ENCODE measurements at regions not wholly inside any gene's neighbourhood (a gene's known extent, or its start where the extent isn't known, plus 50 kb on each side); places are given as distances from the start of the nearest gene placed in this dataset.
"Not testable (repeated sequence)": the region's sequence is repeated elsewhere in the genome, so short reads cannot be mapped to it uniquely, and the experiment has no call there.

DNA sequence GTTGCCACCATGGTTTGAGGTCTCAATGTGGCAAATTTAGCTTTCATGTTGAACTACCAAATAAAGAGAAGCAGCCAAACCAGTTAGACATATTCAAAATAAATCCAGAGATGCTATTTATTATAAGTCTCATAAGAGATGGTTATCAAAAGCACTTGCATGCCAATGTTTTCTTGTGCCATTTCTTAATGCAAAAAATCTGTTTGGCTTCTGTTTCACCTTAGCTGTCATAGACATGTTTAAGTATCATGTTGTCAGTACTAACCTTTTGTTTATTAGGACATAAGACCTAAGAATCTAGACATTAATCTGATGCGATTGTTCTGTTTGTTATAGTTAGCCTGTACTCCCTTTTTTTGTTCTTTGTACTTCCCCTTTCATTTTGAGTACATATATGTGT lies 110.0 kb upstream of the FBXO28 start:
- not testable (repeated sequence) for H3K36me3 ChIP-seq (ENCODE audit: insufficient read depth, low read depth, low read length); H3K4me1 ChIP-seq (ENCODE audit: insufficient read depth, low read length); H3K9me3 ChIP-seq (ENCODE audit: insufficient read depth, low read depth, low read length); H3K27ac ChIP-seq (ENCODE audit: low read length); H3K4me3 ChIP-seq (ENCODE audit: low read length); H3K9ac ChIP-seq (ENCODE audit: low read depth, low read length); H3K27me3 ChIP-seq (ENCODE audit: insufficient read depth, low read length)

GRCh38 chr1:224001757-224002156 lies 112.2 kb upstream of the FBXO28 start:
- H3K9ac ChIP-seq (ENCODE audit: low read depth, low read length); H3K9me3 ChIP-seq (ENCODE audit: insufficient read depth, low read depth, low read length); H3K4me1 ChIP-seq (ENCODE audit: insufficient read depth, low read length); H3K36me3 ChIP-seq (ENCODE audit: insufficient read depth, low read depth, low read length); H3K27ac ChIP-seq (ENCODE audit: low read length); H3K4me3 ChIP-seq (ENCODE audit: low read length); H3K27me3 ChIP-seq (ENCODE audit: insufficient read depth, low read length): not testable (repeated sequence)

DNA sequence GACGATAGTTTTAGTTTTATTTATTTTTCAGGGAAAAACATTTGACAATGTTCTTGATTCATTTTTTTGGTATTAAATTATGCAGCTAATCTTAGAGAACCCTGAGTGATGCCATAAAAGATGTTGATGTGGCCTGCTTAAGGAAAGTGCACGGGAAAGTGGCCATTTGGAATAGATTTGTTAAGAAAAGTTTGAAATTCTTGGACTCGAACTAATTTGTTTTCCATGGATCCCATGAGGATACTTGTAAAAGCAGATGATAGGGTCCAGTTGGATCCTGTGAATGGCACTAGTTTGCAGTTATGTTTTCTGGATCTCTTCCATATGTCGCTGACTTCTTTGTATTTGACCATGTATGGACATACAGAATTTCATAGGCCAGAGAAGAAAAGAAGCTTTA lies 114.2 kb upstream of the FBXO28 start:
- not testable (repeated sequence) for H3K9ac ChIP-seq (ENCODE audit: low read depth, low read length); H3K4me3 ChIP-seq (ENCODE audit: low read length); H3K27me3 ChIP-seq (ENCODE audit: insufficient read depth, low read length); H3K4me1 ChIP-seq (ENCODE audit: insufficient read depth, low read length); H3K27ac ChIP-seq (ENCODE audit: low read length); H3K36me3 ChIP-seq (ENCODE audit: insufficient read depth, low read depth, low read length); H3K9me3 ChIP-seq (ENCODE audit: insufficient read depth, low read depth, low read length)

GRCh38 chr1:223998676-223999455 lies 115.0 kb upstream of the FBXO28 start:
- not testable (repeated sequence) for H3K9ac ChIP-seq (ENCODE audit: low read depth, low read length); H3K36me3 ChIP-seq (ENCODE audit: insufficient read depth, low read depth, low read length); H3K27me3 ChIP-seq (ENCODE audit: insufficient read depth, low read length); H3K4me3 ChIP-seq (ENCODE audit: low read length); H3K27ac ChIP-seq (ENCODE audit: low read length); H3K4me1 ChIP-seq (ENCODE audit: insufficient read depth, low read length); H3K9me3 ChIP-seq (ENCODE audit: insufficient read depth, low read depth, low read length)

- H3K27ac ChIP-seq (ENCODE audit: low read length); H3K4me1 ChIP-seq (ENCODE audit: insufficient read depth, low read length); H3K36me3 ChIP-seq (ENCODE audit: insufficient read depth, low read depth, low read length); H3K9ac ChIP-seq (ENCODE audit: low read depth, low read length); H3K9me3 ChIP-seq (ENCODE audit: insufficient read depth, low read depth, low read length); H3K4me3 ChIP-seq (ENCODE audit: low read length); H3K27me3 ChIP-seq (ENCODE audit: insufficient read depth, low read length): not testable (repeated sequence)
These were observed 117.5 kb upstream of the FBXO28 start for GRCh38 chr1:223996376-223996775.

DNA sequence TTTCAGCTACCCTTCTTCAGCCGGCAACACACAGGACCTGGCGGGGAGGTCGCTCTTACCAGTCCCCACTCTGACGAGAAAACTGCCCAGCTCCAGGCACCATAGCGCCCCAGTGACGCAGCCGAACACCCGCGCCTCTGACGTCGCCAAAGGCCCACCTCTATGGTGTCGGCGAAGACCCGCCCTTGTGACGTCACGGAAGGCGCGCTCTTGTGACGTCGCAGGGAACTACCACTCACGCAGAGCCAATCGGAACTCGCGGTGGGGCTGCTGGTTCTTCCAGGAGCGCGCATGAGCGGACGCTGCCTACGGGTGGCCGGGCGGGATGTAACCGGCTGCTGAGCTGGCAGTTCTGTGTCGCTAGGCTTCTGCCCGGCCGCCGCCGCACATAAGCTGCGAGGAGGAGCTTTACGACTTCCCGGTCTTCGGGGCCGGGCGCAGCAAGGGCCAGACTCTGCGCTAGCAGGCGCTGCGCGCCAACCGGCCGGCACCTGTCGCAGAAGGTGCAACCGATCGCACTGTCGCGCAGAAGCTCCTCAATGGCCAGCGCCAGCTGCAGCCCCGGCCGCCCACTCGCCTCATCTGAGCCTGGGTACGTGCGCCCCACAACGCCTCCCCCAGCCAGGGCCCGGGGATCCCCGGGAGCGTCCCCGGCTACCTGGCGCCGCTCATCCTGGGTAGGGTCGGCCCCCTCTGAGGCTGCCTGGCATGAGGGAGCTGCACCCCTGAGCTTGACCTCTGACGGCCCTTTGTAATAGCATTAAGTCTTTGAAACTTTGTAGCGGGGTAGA lies 121.3 kb upstream of the FBXO28 start:
- H3K9me3 ChIP-seq (ENCODE audit: insufficient read depth, low read depth, low read length); H3K36me3 ChIP-seq (ENCODE audit: insufficient read depth, low read depth, low read length); H3K4me1 ChIP-seq (ENCODE audit: insufficient read depth, low read length); H3K27me3 ChIP-seq (ENCODE audit: insufficient read depth, low read length); H3K27ac ChIP-seq (ENCODE audit: low read length): not testable (repeated sequence)
- Histone ChIP-seq H3K9ac (ENCODE audit: low read depth, low read length) (peak overlapping the region; percentile 72; the same call in 1 of the 2 replicates), H3K4me3 (ENCODE audit: low read length) (peak overlapping the region; percentile 72)

GRCh38 chr1:223991297-223991857 lies 122.5 kb upstream of the FBXO28 start:
- H3K9ac ChIP-seq (ENCODE audit: low read depth, low read length); H3K27me3 ChIP-seq (ENCODE audit: insufficient read depth, low read length); H3K36me3 ChIP-seq (ENCODE audit: insufficient read depth, low read depth, low read length); H3K27ac ChIP-seq (ENCODE audit: low read length); H3K9me3 ChIP-seq (ENCODE audit: insufficient read depth, low read depth, low read length); H3K4me1 ChIP-seq (ENCODE audit: insufficient read depth, low read length); H3K4me3 ChIP-seq (ENCODE audit: low read length): not testable (repeated sequence)

DNA sequence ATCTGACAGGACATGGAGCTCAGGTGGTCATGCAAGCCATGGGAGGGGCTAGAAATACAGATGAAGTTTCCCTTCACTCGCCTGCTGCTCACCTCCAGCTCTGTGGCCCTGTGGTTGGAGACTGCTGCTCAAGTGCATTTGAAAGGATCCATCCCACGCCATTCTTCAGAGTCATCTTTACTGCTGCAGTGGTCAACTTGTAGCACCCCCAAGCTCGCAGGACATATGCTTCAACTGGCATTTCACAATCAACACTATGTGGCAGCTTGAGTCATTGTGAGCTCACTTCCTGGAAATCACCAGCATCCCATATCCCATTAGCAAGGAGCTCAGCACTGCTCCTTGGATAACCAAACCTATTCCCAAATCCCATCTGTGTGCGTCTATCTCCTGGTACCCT lies 116.2 kb upstream of the TP53BP2 start:
- H3K4me3 ChIP-seq (ENCODE audit: low read length); H3K9me3 ChIP-seq (ENCODE audit: insufficient read depth, low read depth, low read length); H3K9ac ChIP-seq (ENCODE audit: low read depth, low read length); H3K36me3 ChIP-seq (ENCODE audit: insufficient read depth, low read depth, low read length); H3K27ac ChIP-seq (ENCODE audit: low read length); H3K27me3 ChIP-seq (ENCODE audit: insufficient read depth, low read length); H3K4me1 ChIP-seq (ENCODE audit: insufficient read depth, low read length): not testable (repeated sequence)

DNA sequence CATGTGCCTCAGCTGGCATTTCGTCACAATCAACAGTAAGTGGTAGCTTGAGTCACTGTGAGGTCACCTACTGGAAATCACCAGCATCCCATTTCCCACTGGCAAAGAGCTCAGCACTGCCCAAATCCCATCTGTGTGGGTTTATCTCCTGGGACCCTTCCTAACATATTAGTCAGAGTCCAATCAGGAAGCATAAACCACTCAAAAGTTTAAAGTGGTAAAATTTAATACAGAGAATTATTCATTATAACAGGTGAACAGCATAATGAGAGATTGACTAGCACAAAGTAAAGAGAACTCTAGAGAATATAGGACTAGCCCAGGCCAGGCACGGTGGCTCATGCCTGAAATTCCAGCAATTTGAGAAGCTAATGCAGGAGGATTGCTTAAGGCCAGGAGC lies 107.1 kb upstream of the TP53BP2 start:
- not testable (repeated sequence) for H3K27me3 ChIP-seq (ENCODE audit: insufficient read depth, low read length); H3K9me3 ChIP-seq (ENCODE audit: insufficient read depth, low read depth, low read length); H3K4me3 ChIP-seq (ENCODE audit: low read length); H3K4me1 ChIP-seq (ENCODE audit: insufficient read depth, low read length); H3K9ac ChIP-seq (ENCODE audit: low read depth, low read length); H3K36me3 ChIP-seq (ENCODE audit: insufficient read depth, low read depth, low read length); H3K27ac ChIP-seq (ENCODE audit: low read length)

DNA sequence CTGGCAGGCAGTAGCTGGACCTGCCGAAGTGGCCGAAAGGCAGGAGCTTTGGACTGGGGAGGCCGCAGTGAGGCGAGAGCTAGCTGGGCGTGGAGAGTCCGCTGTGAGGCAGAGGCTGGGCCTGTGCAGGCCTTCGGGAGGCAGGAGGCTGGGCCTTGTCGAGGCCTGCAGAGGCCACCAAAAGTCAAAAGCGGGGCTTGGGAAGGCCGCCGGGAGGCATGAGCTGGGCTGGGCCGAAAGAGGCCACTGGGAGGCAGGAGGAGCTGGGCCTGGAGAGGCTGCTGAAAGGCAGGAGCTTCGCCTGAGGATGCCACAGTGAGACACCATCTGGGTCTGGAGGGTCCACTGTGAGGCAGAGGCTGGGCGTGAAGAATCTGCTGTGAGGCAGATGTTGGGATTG lies 105.8 kb upstream of the TP53BP2 start:
- H3K27ac ChIP-seq (ENCODE audit: low read length); H3K9me3 ChIP-seq (ENCODE audit: insufficient read depth, low read depth, low read length); H3K4me1 ChIP-seq (ENCODE audit: insufficient read depth, low read length); H3K9ac ChIP-seq (ENCODE audit: low read depth, low read length); H3K27me3 ChIP-seq (ENCODE audit: insufficient read depth, low read length); H3K36me3 ChIP-seq (ENCODE audit: insufficient read depth, low read depth, low read length); H3K4me3 ChIP-seq (ENCODE audit: low read length): not testable (repeated sequence)

GRCh38 chr1:223949944-223950343 lies 104.2 kb upstream of the TP53BP2 start:
- not testable (repeated sequence) for H3K4me1 ChIP-seq (ENCODE audit: insufficient read depth, low read length); H3K36me3 ChIP-seq (ENCODE audit: insufficient read depth, low read depth, low read length); H3K9ac ChIP-seq (ENCODE audit: low read depth, low read length); H3K27ac ChIP-seq (ENCODE audit: low read length); H3K4me3 ChIP-seq (ENCODE audit: low read length); H3K9me3 ChIP-seq (ENCODE audit: insufficient read depth, low read depth, low read length); H3K27me3 ChIP-seq (ENCODE audit: insufficient read depth, low read length)

- not testable (repeated sequence) for H3K4me3 ChIP-seq (ENCODE audit: low read length); H3K9ac ChIP-seq (ENCODE audit: low read depth, low read length); H3K27ac ChIP-seq (ENCODE audit: low read length); H3K9me3 ChIP-seq (ENCODE audit: insufficient read depth, low read depth, low read length); H3K36me3 ChIP-seq (ENCODE audit: insufficient read depth, low read depth, low read length); H3K27me3 ChIP-seq (ENCODE audit: insufficient read depth, low read length); H3K4me1 ChIP-seq (ENCODE audit: insufficient read depth, low read length)
These were observed 102.3 kb upstream of the TP53BP2 start for GRCh38 chr1:223948041-223948440.
